Muscle layer of colon (tissue), 2 donors: ENCODE measurements at regions not wholly inside any gene's neighbourhood (a gene's known extent, or its start where the extent isn't known, plus 50 kb on each side); places are given as distances from the start of the nearest gene placed in this dataset.

Experiments used
- H3K27ac ChIP-seq: one replicate; pipeline ENCODE4 v1.7.0; 2013; ENCODE audit warnings: low read depth, mild to moderate bottlenecking, low read length, moderate library complexity
- H3K27me3 ChIP-seq, 2 donors: one replicate each; pipeline ENCODE4 v1.7.0; 2013; ENCODE audit warnings: low read length in 2 of 2, mild to moderate bottlenecking in 2 of 2; ENCODE audit not compliant: insufficient read depth in 2 of 2, control insufficient read depth in 1 of 2
- H3K36me3 ChIP-seq: one replicate; pipeline ENCODE4 v1.7.0; 2013; ENCODE audit warnings: mild to moderate bottlenecking, low read length; ENCODE audit not compliant: insufficient read depth
- H3K4me1 ChIP-seq: one replicate; pipeline ENCODE4 v1.7.0; 2013; ENCODE audit warnings: mild to moderate bottlenecking, low read length; ENCODE audit not compliant: insufficient read depth
- H3K4me3 ChIP-seq, 2 donors: one replicate each; pipeline ENCODE4 v1.7.0; 2013; ENCODE audit warnings: low read length in 2 of 2, low read depth in 1 of 2, mild to moderate bottlenecking in 1 of 2, moderate library complexity in 1 of 2
- H3K9ac ChIP-seq: one replicate; pipeline ENCODE4 v1.7.0; 2013; ENCODE audit warnings: low read length
- H3K9me3 ChIP-seq: one replicate; pipeline ENCODE4 v1.7.0; 2013; ENCODE audit warnings: mild to moderate bottlenecking, low read length
- donor health status: abdominal sarcoma.
- donor health status: Adenocarcinoma of cecum.

DNA sequence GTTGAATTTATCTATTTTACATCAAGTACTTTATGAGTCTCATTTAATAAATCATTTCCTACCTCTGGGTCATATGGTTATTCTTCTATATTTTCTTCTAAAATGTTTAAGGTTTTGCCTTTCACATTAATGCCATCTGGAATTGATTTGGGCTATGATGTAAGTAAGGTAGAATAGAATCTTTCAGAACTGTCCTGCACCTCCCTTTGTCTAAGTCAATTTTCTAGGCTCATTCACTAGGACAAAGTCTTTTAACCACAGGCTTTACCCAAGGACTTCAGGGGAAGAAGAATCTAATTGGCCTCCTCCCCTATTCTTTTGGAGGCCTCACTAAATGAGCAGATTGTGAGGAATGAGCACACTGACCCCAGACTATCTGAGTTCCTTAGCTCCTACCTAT, 146.0 kb downstream of the BBOX1 start:
- H3K27ac ChIP-seq, result no peak overlapping the region
- H3K9ac ChIP-seq, result no peak overlapping the region
- no peak overlapping the region for H3K4me3 ChIP-seq
- H3K36me3 ChIP-seq, result no peaks in the 10 kb centered on the region
- no peaks in the 10 kb centered on the region for H3K9me3 ChIP-seq
- H3K27me3 ChIP-seq, result no peaks in the 10 kb centered on the region
- peaks cover 24% of the 10 kb centered on the region for H3K4me1 ChIP-seq

DNA sequence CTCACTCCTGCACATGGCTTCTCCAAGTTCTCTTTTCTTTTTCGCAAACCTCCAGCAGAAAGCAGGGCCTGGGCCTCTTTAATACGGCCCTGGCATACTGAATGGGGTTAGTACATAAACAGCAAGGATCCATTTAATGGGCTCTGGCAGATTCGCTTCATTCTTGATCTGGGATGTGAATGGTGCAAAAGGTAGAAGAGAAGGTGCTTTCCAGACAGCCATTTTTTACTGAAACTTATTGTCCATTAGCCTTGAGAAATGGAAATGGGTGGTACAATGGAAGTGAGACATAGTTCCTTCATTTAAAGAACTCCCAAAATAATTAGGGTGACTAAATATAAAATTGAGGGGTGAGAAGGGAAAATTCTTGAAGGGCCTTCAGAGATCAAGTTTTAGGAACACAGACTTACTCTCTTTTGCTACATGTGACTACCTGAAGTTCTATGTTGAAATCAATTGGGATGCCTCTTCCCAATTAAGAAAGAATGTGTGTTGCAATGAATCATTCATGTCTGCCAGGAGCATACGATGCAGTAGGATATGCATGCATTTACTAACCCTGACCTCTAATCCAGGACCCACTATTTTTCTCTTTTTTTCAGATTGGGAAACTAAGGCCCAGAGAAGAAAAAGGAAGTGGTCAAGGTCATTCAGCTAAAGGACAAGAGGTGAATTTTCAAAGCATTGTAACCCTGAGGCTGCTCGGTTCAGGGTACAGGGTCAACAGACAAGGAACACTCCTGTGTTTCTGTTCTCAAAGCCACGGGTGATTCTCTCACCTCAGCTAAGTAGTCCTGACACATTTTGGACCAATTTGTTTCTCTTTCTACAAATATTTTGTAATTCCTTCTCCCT, 144.1 kb downstream of the BBOX1 start:
- H3K27me3 ChIP-seq, result no peaks in the 10 kb centered on the region
- no peak overlapping the region for H3K4me3 ChIP-seq
- H3K27ac ChIP-seq, result no peak overlapping the region
- no peaks in the 10 kb centered on the region for H3K36me3 ChIP-seq
- no peak overlapping the region for H3K9ac ChIP-seq
- peaks cover 24% of the 10 kb centered on the region for H3K4me1 ChIP-seq
- H3K9me3 ChIP-seq, result no peaks in the 10 kb centered on the region

DNA sequence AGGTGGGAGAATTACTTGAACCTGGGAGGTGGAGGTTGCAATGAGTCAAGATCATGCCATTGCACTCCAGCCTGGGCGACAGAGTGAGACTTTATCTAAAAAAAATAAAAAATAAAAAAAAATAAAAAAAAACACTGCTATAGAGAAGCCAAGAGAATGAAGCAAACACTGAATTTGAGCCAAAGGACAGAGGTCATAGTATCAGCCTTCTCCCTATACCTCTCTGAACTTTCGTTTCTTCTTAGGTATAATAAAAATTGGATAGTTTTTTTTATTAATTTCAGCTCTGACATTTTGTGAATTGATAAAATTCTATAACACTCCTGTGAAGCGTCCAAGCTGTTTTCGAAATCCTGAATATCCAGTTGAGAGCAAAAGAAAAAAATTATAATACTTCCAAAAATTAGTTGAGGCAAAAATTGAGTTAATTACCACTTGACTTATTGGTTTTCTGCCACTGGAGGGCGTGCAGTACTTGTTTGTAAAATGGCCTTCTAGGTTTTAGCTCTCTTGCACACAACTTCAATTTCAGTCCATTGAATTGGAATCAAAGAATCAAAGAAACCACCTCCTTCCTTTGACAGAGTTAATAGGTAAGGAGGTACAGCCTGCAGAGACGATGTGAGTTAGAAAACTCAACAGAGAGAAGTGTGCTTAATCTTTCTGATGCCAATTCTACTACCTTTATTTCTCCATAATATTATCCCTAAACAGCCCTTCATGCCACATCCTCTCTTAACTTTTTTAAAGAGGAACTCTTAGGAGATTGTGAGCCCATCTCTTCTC, 143.2 kb downstream of the BBOX1 start:
- Histone ChIP-seq H3K36me3 (no peaks in the 10 kb centered on the region), H3K27ac (no peak overlapping the region), H3K9me3 (no peaks in the 10 kb centered on the region), H3K27me3 (no peaks in the 10 kb centered on the region), H3K4me3 (no peak overlapping the region), H3K4me1 (peaks cover 16% of the 10 kb centered on the region), H3K9ac (no peak overlapping the region)

DNA sequence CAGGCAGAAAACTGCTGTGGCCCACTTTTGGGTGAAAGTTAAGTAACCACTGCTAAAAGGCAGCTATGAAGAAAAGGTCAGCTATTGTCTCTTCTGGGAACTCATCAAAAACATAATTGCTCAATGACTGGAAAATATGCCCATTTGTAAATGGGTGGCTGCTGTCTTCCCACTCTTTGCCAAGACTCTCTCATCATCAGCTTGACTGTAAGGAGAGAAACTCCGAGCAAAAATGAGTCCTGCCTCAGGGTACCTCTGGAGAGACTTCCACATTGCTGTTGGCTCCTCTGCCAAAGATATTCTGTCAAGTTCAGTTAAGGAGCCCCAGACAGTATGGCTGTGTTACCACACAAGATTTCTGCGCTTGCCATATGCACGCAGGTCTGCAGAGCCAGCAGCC, 138.7 kb downstream of the BBOX1 start:
- H3K9ac ChIP-seq, result no peak overlapping the region
- H3K9me3 ChIP-seq, result no peaks in the 10 kb centered on the region
- H3K4me3 ChIP-seq, result no peak overlapping the region
- H3K4me1 ChIP-seq, result peaks cover 4% of the 10 kb centered on the region
- H3K27me3 ChIP-seq, result no peaks in the 10 kb centered on the region
- H3K27ac ChIP-seq, result no peak overlapping the region
- no peaks in the 10 kb centered on the region for H3K36me3 ChIP-seq

DNA sequence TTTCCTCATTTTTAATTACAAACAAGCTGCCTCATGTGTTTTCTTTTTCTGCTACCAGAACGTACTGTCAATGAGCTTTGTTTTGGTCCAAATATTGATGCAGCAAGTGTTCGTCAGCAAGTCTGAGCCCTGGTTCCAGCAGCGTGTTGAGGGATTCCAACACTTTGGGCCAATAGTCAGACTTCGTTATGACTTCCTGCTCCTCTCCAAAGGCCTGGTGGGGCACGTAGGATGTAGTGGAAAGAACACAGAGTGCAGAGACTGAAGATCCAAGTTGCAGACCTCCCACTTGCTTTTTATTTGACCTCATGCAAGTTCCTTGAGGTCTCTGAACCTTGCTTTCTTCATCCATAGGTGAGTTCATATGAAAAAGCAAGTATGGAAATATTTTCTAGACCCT, 138.2 kb downstream of the BBOX1 start:
- no peaks in the 10 kb centered on the region for H3K27me3 ChIP-seq
- H3K27ac ChIP-seq, result no peak overlapping the region
- H3K4me3 ChIP-seq, result no peak overlapping the region
- H3K9me3 ChIP-seq, result no peaks in the 10 kb centered on the region
- H3K4me1 ChIP-seq, result no peaks in the 10 kb centered on the region
- no peaks in the 10 kb centered on the region for H3K36me3 ChIP-seq
- no peak overlapping the region for H3K9ac ChIP-seq
